GM21619 (cell line): ENCODE measurements at regions not wholly inside any gene's neighbourhood (a gene's known extent, or its start where the extent isn't known, plus 50 kb on each side); places are given as distances from the start of the nearest gene placed in this dataset.

Experiments
- ATAC-seq: cut with Tn5 transposase; IDR thresholded peaks from one replicate; pipeline ENCODE4 v1.9.1; 2021; ENCODE audit not compliant: unreplicated experiment

GRCh38 chr2:58959996-58960395 lies 718.9 kb upstream of the FANCL start:
- no peak for ATAC-seq

- no peak for ATAC-seq
Measured at GRCh38 chr2:58957188-58957840, 716.2 kb upstream of the FANCL start.

- ATAC-seq = no peak
Measured at GRCh38 chr2:58954880-58955385, 713.8 kb upstream of the FANCL start.

- ATAC-seq = no peak
Measured at GRCh38 chr2:58951722-58952121, 710.6 kb upstream of the FANCL start.

- no peak for ATAC-seq
Measured at GRCh38 chr2:58950795-58951462, 709.8 kb upstream of the FANCL start.

GRCh38 chr2:58939388-58939787 lies 698.3 kb upstream of the FANCL start:
- ATAC-seq = no peak

- ATAC-seq = no peak
Measured at GRCh38 chr2:58938988-58939387, 697.9 kb upstream of the FANCL start.

GRCh38 chr2:58932801-58933200 lies 691.7 kb upstream of the FANCL start:
- ATAC-seq = no peak

- ATAC-seq = no peak
Measured at GRCh38 chr2:58930537-58930936, 689.4 kb upstream of the FANCL start.

GRCh38 chr2:58928973-58929372 lies 687.8 kb upstream of the FANCL start:
- ATAC-seq = no peak

GRCh38 chr2:58928391-58928790 lies 687.3 kb upstream of the FANCL start:
- ATAC-seq = no peak

GRCh38 chr2:58926112-58926511 lies 685.0 kb upstream of the FANCL start:
- ATAC-seq = no peak

- no peak for ATAC-seq
Measured at GRCh38 chr2:58925676-58926081, 684.6 kb upstream of the FANCL start.

- no peak for ATAC-seq
Measured at GRCh38 chr2:58923869-58924268, 682.7 kb upstream of the FANCL start.

- ATAC-seq = no peak
Measured at GRCh38 chr2:58922245-58922644, 681.1 kb upstream of the FANCL start.

GRCh38 chr2:58921676-58922075 lies 680.6 kb upstream of the FANCL start:
- ATAC-seq = no peak

- ATAC-seq = no peak
Measured at GRCh38 chr2:58920001-58920400, 678.9 kb upstream of the FANCL start.

- no peak for ATAC-seq
Measured at GRCh38 chr2:58919316-58919715, 678.2 kb upstream of the FANCL start.

- ATAC-seq = no peak
Measured at GRCh38 chr2:58918141-58918540, 677.0 kb upstream of the FANCL start.

GRCh38 chr2:58917596-58917995 lies 676.5 kb upstream of the FANCL start:
- no peak for ATAC-seq

GRCh38 chr2:58916063-58916462 lies 674.9 kb upstream of the FANCL start:
- no peak for ATAC-seq

GRCh38 chr2:58914733-58915505 lies 673.8 kb upstream of the FANCL start:
- no peak for ATAC-seq
